A673 (cell line): ENCODE measurements at regions not wholly inside any gene's neighbourhood (a gene's known extent, or its start where the extent isn't known, plus 50 kb on each side); places are given as distances from the start of the nearest gene placed in this dataset.

Source experiments
- BruUV-seq: library from RNA; stranded (reverse); fragments of 400-500 nt; replicated peaks from 2 replicates; lab custom pipeline; 2021; lab: Mats Ljungman, UMichigan
- CTCF ChIA-PET: fragments of 300-600 bp; sonication (Branson Sonifier 250); formaldehyde crosslinking; loops from one replicate; lab custom pipeline; 2022; ENCODE audit warnings: antibody characterized with exemption; lab: Charles Lee
- POLR2A ChIA-PET: fragments of 300-600 bp; sonication (Branson Sonifier 250); formaldehyde crosslinking; loops from one replicate; lab custom pipeline; 2022; ENCODE audit warnings: antibody characterized with exemption; ENCODE audit not compliant: low non-redundant PET; lab: Charles Lee
- DNase-seq: peaks from one replicate; pipeline ENCODE4 v3.0.0-alpha.2; 2015; ENCODE audit warnings: low spot score
- H3K27ac ChIP-seq: fragments of 200-600 bp; sonication (generic); 2 replicates; pipeline ENCODE4 v1.5.1; 2016; ENCODE audit warnings: mixed run types, low read depth, mild to moderate bottlenecking, mixed read lengths, antibody characterized with exemption, low read length; ENCODE audit not compliant: poor library complexity, severe bottlenecking
- H3K27me3 ChIP-seq: fragments of 200-600 bp; sonication (generic); replicated peaks from 2 replicates; pipeline ENCODE4 v1.6.1; 2017; ENCODE audit warnings: mixed run types, low read depth, mild to moderate bottlenecking, mixed read lengths, antibody characterized with exemption, low read length; ENCODE audit not compliant: insufficient read depth, poor library complexity
- H3K36me3 ChIP-seq: fragments of 200-600 bp; sonication (generic); 2 replicates; pipeline ENCODE4 v1.6.1; 2016; ENCODE audit warnings: mixed run types, mild to moderate bottlenecking, mixed read lengths, antibody characterized with exemption, low read length; ENCODE audit not compliant: insufficient read depth, poor library complexity, severe bottlenecking
- H3K4me1 ChIP-seq: fragments of 200-600 bp; sonication (generic); 2 replicates; pipeline ENCODE4 v1.6.1; 2017; ENCODE audit warnings: mixed run types, mild to moderate bottlenecking, mixed read lengths, antibody characterized with exemption, low read length; ENCODE audit not compliant: insufficient read depth, poor library complexity, severe bottlenecking
- H3K4me3 ChIP-seq: fragments of 200-600 bp; sonication (generic); 2 replicates; pipeline ENCODE4 v1.5.1; 2016; ENCODE audit warnings: low read depth, mixed run types, mild to moderate bottlenecking, mixed read lengths, low read length; ENCODE audit not compliant: poor library complexity, severe bottlenecking
- H3K9me3 ChIP-seq: fragments of 200-600 bp; sonication (generic); 2 replicates; pipeline ENCODE4 v1.6.1; 2016; ENCODE audit warnings: mixed run types, low read depth, mild to moderate bottlenecking, mixed read lengths, antibody characterized with exemption, low read length; ENCODE audit not compliant: poor library complexity, severe bottlenecking
- CTCF ChIP-seq: fragments of 300-800, 200-600 bp; sonication (generic); conservative IDR thresholded peaks from 2 replicates; pipeline ENCODE4 v1.5.1; 2017; ENCODE audit warnings: low read depth, mild to moderate bottlenecking, antibody characterized with exemption, low read length, moderate library complexity, mixed read lengths
- EZH2 ChIP-seq: fragments of 200-600 bp; sonication (generic); IDR thresholded peaks from 2 replicates; pipeline ENCODE4 v1.6.1; 2017; ENCODE audit warnings: borderline replicate concordance, low read depth, mild to moderate bottlenecking, mixed read lengths, antibody characterized with exemption, low read length; ENCODE audit not compliant: poor library complexity, severe bottlenecking
- intact Hi-C: fragments of 100-400 bp; cut with micrococcal nuclease; formaldehyde crosslinking; loops from one replicate; pipeline ENCODE4 v1.10.0; 2022; ENCODE audit not compliant: unreplicated experiment

- H3K36me3 ChIP-seq = no peaks in the 10 kb centered on the region
- no peak for TF ChIP-seq EZH2
- no peak for TF ChIP-seq CTCF
- POLR2A ChIA-PET = no interaction called here
- no peaks in the 10 kb centered on the region for H3K4me1 ChIP-seq
- no peak overlapping the region for H3K27ac ChIP-seq
- CTCF ChIA-PET = no interaction called here
- no peak for DNase-seq
- H3K4me3 ChIP-seq = no peak overlapping the region
- H3K27me3 ChIP-seq = no peaks in the 10 kb centered on the region
- H3K9me3 ChIP-seq = peaks cover under 1% of the 10 kb centered on the region
- intact Hi-C loops = no loop called here
- no TSS peak for BruUV-seq
Measured at GRCh38 chr6:105977934-105978504, 108.1 kb upstream of the PRDM1 start.

GRCh38 chr6:105974986-105975385 lies 111.2 kb upstream of the PRDM1 start:
- Histone ChIP-seq H3K27me3 (no peaks in the 10 kb centered on the region), H3K27ac (no peak overlapping the region), H3K4me1 (no peaks in the 10 kb centered on the region), H3K9me3 (peaks cover 13% of the 10 kb centered on the region), H3K4me3 (no peak overlapping the region), H3K36me3 (no peaks in the 10 kb centered on the region)
- CTCF ChIA-PET = no interaction called here
- POLR2A ChIA-PET = no interaction called here
- no peak for DNase-seq
- no TSS peak for BruUV-seq
- intact Hi-C loops = no loop called here
- TF ChIP-seq CTCF = no peak
- TF ChIP-seq EZH2 = no peak

DNA sequence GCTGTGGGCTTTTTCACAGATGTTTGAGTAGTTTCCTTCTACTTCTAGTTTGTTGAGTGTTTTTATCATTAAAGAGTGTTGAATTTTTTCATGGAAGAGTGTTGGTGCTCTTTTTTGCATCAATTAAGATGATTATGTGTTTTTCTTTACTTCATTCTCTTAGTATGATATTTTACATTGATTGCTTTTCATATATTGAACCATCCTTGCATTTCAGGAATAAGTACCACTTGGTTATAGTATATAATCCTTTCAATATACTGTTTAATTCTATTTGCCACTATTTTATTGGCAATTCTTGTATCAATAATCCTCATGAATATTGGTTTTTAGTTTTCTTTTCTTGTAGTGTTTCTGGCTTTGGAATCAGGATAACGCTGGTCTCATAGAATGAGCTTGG lies 113.7 kb upstream of the PRDM1 start:
- H3K36me3 ChIP-seq = no peaks in the 10 kb centered on the region
- no peak overlapping the region for H3K27ac ChIP-seq
- no peaks in the 10 kb centered on the region for H3K4me1 ChIP-seq
- H3K27me3 ChIP-seq = no peaks in the 10 kb centered on the region
- POLR2A ChIA-PET = no interaction called here
- CTCF ChIA-PET = no interaction called here
- DNase-seq = no peak
- H3K4me3 ChIP-seq = no peak overlapping the region
- intact Hi-C loops = no loop called here
- H3K9me3 ChIP-seq = peaks cover 13% of the 10 kb centered on the region
- BruUV-seq = no TSS peak
- no peak for TF ChIP-seq EZH2
- no peak for TF ChIP-seq CTCF
